ENCODE measurements at regions not wholly inside any gene's neighbourhood (a gene's known extent, or its start where the extent isn't known, plus 50 kb on each side); places are given as distances from the start of the nearest gene placed in this dataset.

GRCh38 chr10:111446966-111447365 lies 370.1 kb downstream of the ADRA2A start:
- Histone ChIP-seq H3K9ac (ENCODE audit: low read length in 5 of 5) (no peak overlapping the region), H3K9me3 (ENCODE audit: control insufficient read depth in 5 of 5, low read length in 5 of 5) (no peaks in the 10 kb centered on the region), H3K4me3 (ENCODE audit: low read depth in 1 of 5, low read length in 5 of 5) (no peak overlapping the region), H3K4me1 (ENCODE audit: control insufficient read depth in 5 of 5, insufficient read depth in 5 of 5, low read length in 5 of 5) (peaks cover 0 to 11% (median 6%) of the 10 kb centered on the region in 5 donors), H3K36me3 (ENCODE audit: control insufficient read depth in 5 of 5, insufficient read depth in 5 of 5, low read length in 5 of 5) (no peaks in the 10 kb centered on the region), H3K27me3 (ENCODE audit: control insufficient read depth in 5 of 5, insufficient read depth in 4 of 5, low read length in 5 of 5) (no peaks in the 10 kb centered on the region), H3K27ac (ENCODE audit: low read depth, low read length) (no peak overlapping the region)

- H3K4me1 ChIP-seq (ENCODE audit: control insufficient read depth in 5 of 5, insufficient read depth in 5 of 5, low read length in 5 of 5): peaks cover 0 to 7% (median 0%) of the 10 kb centered on the region in 5 donors
- H3K9me3 ChIP-seq (ENCODE audit: control insufficient read depth in 5 of 5, low read length in 5 of 5): no peaks in the 10 kb centered on the region
- no peaks in the 10 kb centered on the region for H3K27me3 ChIP-seq (ENCODE audit: control insufficient read depth in 5 of 5, insufficient read depth in 4 of 5, low read length in 5 of 5)
- H3K4me3 ChIP-seq (ENCODE audit: low read depth in 1 of 5, low read length in 5 of 5): no peak overlapping the region
- no peak overlapping the region for H3K27ac ChIP-seq (ENCODE audit: low read depth, low read length)
- no peak overlapping the region for H3K9ac ChIP-seq (ENCODE audit: low read length in 5 of 5)
- H3K36me3 ChIP-seq (ENCODE audit: control insufficient read depth in 5 of 5, insufficient read depth in 5 of 5, low read length in 5 of 5): no peaks in the 10 kb centered on the region
These were observed 375.3 kb downstream of the ADRA2A start for GRCh38 chr10:111452153-111452552.

- H3K9ac ChIP-seq (ENCODE audit: low read length in 5 of 5): no peak overlapping the region
- H3K36me3 ChIP-seq (ENCODE audit: control insufficient read depth in 5 of 5, insufficient read depth in 5 of 5, low read length in 5 of 5): no peaks in the 10 kb centered on the region
- H3K4me3 ChIP-seq (ENCODE audit: low read depth in 1 of 5, low read length in 5 of 5): no peak overlapping the region
- H3K4me1 ChIP-seq (ENCODE audit: control insufficient read depth in 5 of 5, insufficient read depth in 5 of 5, low read length in 5 of 5): peaks cover 0 to 7% (median 0%) of the 10 kb centered on the region in 5 donors
- H3K27ac ChIP-seq (ENCODE audit: low read depth, low read length): no peak overlapping the region
- H3K9me3 ChIP-seq (ENCODE audit: control insufficient read depth in 5 of 5, low read length in 5 of 5): no peaks in the 10 kb centered on the region
- no peaks in the 10 kb centered on the region for H3K27me3 ChIP-seq (ENCODE audit: control insufficient read depth in 5 of 5, insufficient read depth in 4 of 5, low read length in 5 of 5)
These were observed 379.1 kb downstream of the ADRA2A start for GRCh38 chr10:111455776-111456426.

DNA sequence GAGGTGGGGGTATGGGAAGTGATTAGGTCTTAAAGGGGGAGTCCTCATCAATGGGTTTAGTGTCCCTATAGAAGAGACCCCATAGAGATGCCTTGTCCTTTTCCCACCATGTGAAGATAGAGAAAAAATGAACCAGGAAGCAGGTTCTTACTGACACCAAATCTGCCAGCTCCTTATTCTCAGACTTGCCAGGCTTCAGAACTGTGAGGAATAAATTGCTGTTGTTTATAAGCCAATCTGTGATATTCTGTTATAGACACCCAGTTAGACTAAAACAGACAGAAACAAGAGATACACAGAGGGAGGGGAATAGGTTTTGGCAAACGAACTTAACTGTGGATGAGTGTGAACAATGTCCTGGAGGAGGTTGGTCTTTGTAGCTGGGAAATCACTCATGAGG lies 381.4 kb downstream of the ADRA2A start:
- Histone ChIP-seq H3K4me1 (ENCODE audit: control insufficient read depth in 5 of 5, insufficient read depth in 5 of 5, low read length in 5 of 5) (peaks cover 0 to 7% (median 0%) of the 10 kb centered on the region in 5 donors), H3K36me3 (ENCODE audit: control insufficient read depth in 5 of 5, insufficient read depth in 5 of 5, low read length in 5 of 5) (no peaks in the 10 kb centered on the region), H3K4me3 (ENCODE audit: low read depth in 1 of 5, low read length in 5 of 5) (no peak overlapping the region), H3K9me3 (ENCODE audit: control insufficient read depth in 5 of 5, low read length in 5 of 5) (no peaks in the 10 kb centered on the region), H3K27ac (ENCODE audit: low read depth, low read length) (no peak overlapping the region), H3K9ac (ENCODE audit: low read length in 5 of 5) (no peak overlapping the region), H3K27me3 (ENCODE audit: control insufficient read depth in 5 of 5, insufficient read depth in 4 of 5, low read length in 5 of 5) (no peaks in the 10 kb centered on the region)

DNA sequence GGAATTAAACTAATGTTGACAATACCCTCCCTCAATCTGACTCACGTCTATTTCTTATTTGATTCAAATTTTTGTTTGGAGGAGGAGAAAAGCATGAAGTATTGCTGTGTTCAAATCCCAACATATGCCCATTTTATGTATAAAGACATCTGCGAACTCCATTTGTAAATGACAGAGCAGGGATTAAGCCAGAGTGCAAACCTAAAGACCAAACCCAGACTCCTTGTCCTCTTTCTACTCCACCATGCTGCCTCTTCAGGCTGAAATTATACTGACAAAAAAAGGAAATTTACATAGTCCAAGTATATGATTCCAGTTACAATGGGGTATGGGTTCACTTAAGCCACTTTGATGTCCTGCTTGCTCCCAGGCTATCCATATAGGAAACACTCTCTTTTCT lies 383.1 kb downstream of the ADRA2A start:
- no peak overlapping the region for H3K27ac ChIP-seq (ENCODE audit: low read depth, low read length)
- H3K36me3 ChIP-seq (ENCODE audit: control insufficient read depth in 5 of 5, insufficient read depth in 5 of 5, low read length in 5 of 5): no peaks in the 10 kb centered on the region
- H3K9me3 ChIP-seq (ENCODE audit: control insufficient read depth in 5 of 5, low read length in 5 of 5): no peaks in the 10 kb centered on the region
- no peak overlapping the region for H3K4me3 ChIP-seq (ENCODE audit: low read depth in 1 of 5, low read length in 5 of 5)
- H3K4me1 ChIP-seq (ENCODE audit: control insufficient read depth in 5 of 5, insufficient read depth in 5 of 5, low read length in 5 of 5): peaks cover 0 to 7% (median 0%) of the 10 kb centered on the region in 5 donors
- H3K9ac ChIP-seq (ENCODE audit: low read length in 5 of 5): no peak overlapping the region
- no peaks in the 10 kb centered on the region for H3K27me3 ChIP-seq (ENCODE audit: control insufficient read depth in 5 of 5, insufficient read depth in 4 of 5, low read length in 5 of 5)

DNA sequence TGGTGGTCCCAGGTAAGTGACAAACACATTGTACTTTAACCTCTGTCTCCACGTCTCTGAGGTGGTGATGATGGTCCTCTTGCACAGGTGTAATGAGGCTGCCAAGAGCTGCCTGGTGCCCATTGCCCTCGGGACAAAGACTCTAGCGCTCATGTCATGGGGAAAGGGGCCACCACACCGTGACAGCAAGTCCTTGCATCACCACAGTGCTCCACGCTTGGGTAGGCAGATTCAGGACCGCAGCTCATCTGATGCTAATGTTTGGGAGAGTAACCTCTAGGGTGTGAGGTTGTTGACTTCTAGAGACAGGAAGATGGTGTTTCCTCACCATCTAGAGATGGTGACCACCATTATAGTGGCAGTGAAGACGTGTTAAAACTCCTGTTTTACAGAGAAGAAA lies 395.6 kb downstream of the ADRA2A start:
- H3K4me1 ChIP-seq (ENCODE audit: control insufficient read depth in 5 of 5, insufficient read depth in 5 of 5, low read length in 5 of 5): no peaks in the 10 kb centered on the region
- no peak overlapping the region for H3K4me3 ChIP-seq (ENCODE audit: low read depth in 1 of 5, low read length in 5 of 5)
- no peak overlapping the region for H3K27ac ChIP-seq (ENCODE audit: low read depth, low read length)
- peaks cover 0 to 2% (median 0%) of the 10 kb centered on the region in 5 donors for H3K36me3 ChIP-seq (ENCODE audit: control insufficient read depth in 5 of 5, insufficient read depth in 5 of 5, low read length in 5 of 5)
- H3K9me3 ChIP-seq (ENCODE audit: control insufficient read depth in 5 of 5, low read length in 5 of 5): no peaks in the 10 kb centered on the region
- no peaks in the 10 kb centered on the region for H3K27me3 ChIP-seq (ENCODE audit: control insufficient read depth in 5 of 5, insufficient read depth in 4 of 5, low read length in 5 of 5)
- no peak overlapping the region for H3K9ac ChIP-seq (ENCODE audit: low read length in 5 of 5)

DNA sequence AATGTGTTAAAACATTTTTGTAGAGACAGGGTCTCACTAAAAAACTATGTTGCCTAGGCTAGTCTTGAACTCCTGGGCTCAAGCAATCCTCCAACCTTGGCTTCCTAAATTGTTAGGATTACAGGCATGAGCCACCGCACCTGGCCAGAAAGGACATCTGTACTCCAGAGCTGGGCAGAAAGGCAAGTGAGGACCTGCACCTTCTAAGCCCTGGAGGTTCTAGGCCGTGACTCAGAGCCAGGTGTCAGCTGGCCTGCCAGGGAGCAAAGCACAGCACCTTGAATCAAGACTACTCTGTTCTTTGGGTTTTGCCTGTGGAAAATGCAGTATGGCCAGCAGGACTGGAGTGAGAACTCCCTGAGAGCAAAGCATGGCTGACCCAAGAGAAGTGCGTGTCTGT lies 396.5 kb downstream of the ADRA2A start:
- Histone ChIP-seq H3K4me3 (ENCODE audit: low read depth in 1 of 5, low read length in 5 of 5) (no peak overlapping the region), H3K36me3 (ENCODE audit: control insufficient read depth in 5 of 5, insufficient read depth in 5 of 5, low read length in 5 of 5) (no peaks in the 10 kb centered on the region), H3K27ac (ENCODE audit: low read depth, low read length) (no peak overlapping the region), H3K9ac (ENCODE audit: low read length in 5 of 5) (no peak overlapping the region), H3K4me1 (ENCODE audit: control insufficient read depth in 5 of 5, insufficient read depth in 5 of 5, low read length in 5 of 5) (no peaks in the 10 kb centered on the region), H3K27me3 (ENCODE audit: control insufficient read depth in 5 of 5, insufficient read depth in 4 of 5, low read length in 5 of 5) (no peaks in the 10 kb centered on the region), H3K9me3 (ENCODE audit: control insufficient read depth in 5 of 5, low read length in 5 of 5) (no peaks in the 10 kb centered on the region)

- H3K4me1 ChIP-seq (ENCODE audit: control insufficient read depth in 5 of 5, insufficient read depth in 5 of 5, low read length in 5 of 5): no peaks in the 10 kb centered on the region
- no peaks in the 10 kb centered on the region for H3K36me3 ChIP-seq (ENCODE audit: control insufficient read depth in 5 of 5, insufficient read depth in 5 of 5, low read length in 5 of 5)
- H3K4me3 ChIP-seq (ENCODE audit: low read depth in 1 of 5, low read length in 5 of 5): no peak overlapping the region
- no peaks in the 10 kb centered on the region for H3K27me3 ChIP-seq (ENCODE audit: control insufficient read depth in 5 of 5, insufficient read depth in 4 of 5, low read length in 5 of 5)
- no peak overlapping the region for H3K27ac ChIP-seq (ENCODE audit: low read depth, low read length)
- H3K9me3 ChIP-seq (ENCODE audit: control insufficient read depth in 5 of 5, low read length in 5 of 5): no peaks in the 10 kb centered on the region
- no peak overlapping the region for H3K9ac ChIP-seq (ENCODE audit: low read length in 5 of 5)
These were observed 398.0 kb downstream of the ADRA2A start for GRCh38 chr10:111474786-111475185.

- H3K27me3 ChIP-seq (ENCODE audit: control insufficient read depth in 5 of 5, insufficient read depth in 4 of 5, low read length in 5 of 5): no peaks in the 10 kb centered on the region
- no peaks in the 10 kb centered on the region for H3K9me3 ChIP-seq (ENCODE audit: control insufficient read depth in 5 of 5, low read length in 5 of 5)
- no peak overlapping the region for H3K27ac ChIP-seq (ENCODE audit: low read depth, low read length)
- H3K9ac ChIP-seq (ENCODE audit: low read length in 5 of 5): no peak overlapping the region
- no peaks in the 10 kb centered on the region for H3K4me1 ChIP-seq (ENCODE audit: control insufficient read depth in 5 of 5, insufficient read depth in 5 of 5, low read length in 5 of 5)
- no peaks in the 10 kb centered on the region for H3K36me3 ChIP-seq (ENCODE audit: control insufficient read depth in 5 of 5, insufficient read depth in 5 of 5, low read length in 5 of 5)
- H3K4me3 ChIP-seq (ENCODE audit: low read depth in 1 of 5, low read length in 5 of 5): no peak overlapping the region
These were observed 398.9 kb downstream of the ADRA2A start for GRCh38 chr10:111475720-111476119.

DNA sequence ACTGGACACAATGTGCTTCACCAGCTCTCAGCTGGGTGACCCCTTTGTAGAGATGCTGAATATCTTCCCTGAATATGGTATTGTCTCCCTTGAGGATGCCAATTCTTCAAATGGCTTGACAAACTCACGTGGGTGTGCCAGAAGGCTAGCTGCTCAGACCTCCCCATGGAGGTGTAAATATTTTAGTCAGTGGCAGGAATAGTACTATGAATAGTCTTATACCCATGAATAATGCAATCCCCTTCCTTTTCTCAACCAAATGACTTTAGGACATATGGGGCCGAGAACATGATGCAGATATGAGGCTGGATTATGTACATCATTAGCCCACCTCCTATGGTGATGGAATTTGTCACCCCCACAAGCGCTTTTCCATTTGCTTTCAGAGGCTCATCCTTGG lies 401.8 kb downstream of the ADRA2A start:
- H3K4me3 ChIP-seq (ENCODE audit: low read depth in 1 of 5, low read length in 5 of 5): no peak overlapping the region
- no peaks in the 10 kb centered on the region for H3K27me3 ChIP-seq (ENCODE audit: control insufficient read depth in 5 of 5, insufficient read depth in 4 of 5, low read length in 5 of 5)
- peaks cover 0 to 4% (median 0%) of the 10 kb centered on the region in 5 donors for H3K36me3 ChIP-seq (ENCODE audit: control insufficient read depth in 5 of 5, insufficient read depth in 5 of 5, low read length in 5 of 5)
- no peaks in the 10 kb centered on the region for H3K9me3 ChIP-seq (ENCODE audit: control insufficient read depth in 5 of 5, low read length in 5 of 5)
- H3K9ac ChIP-seq (ENCODE audit: low read length in 5 of 5): no peak overlapping the region
- no peak overlapping the region for H3K27ac ChIP-seq (ENCODE audit: low read depth, low read length)
- no peaks in the 10 kb centered on the region for H3K4me1 ChIP-seq (ENCODE audit: control insufficient read depth in 5 of 5, insufficient read depth in 5 of 5, low read length in 5 of 5)

All from subcutaneous abdominal adipose tissue (tissue), 5 donors.